ENCODE measurements at regions not wholly inside any gene's neighbourhood (a gene's known extent, or its start where the extent isn't known, plus 50 kb on each side); places are given as distances from the start of the nearest gene placed in this dataset.

GRCh38 chr4:59823311-59823710 is 1376.8 kb upstream of the ADGRL3 start:
- Histone ChIP-seq H3K9me3 (no peaks in the 10 kb centered on the region), H3K4me1 (no peaks in the 10 kb centered on the region), H3K4me3 (no peak overlapping the region), H3K27ac (no peak overlapping the region), H3K36me3 (no peaks in the 10 kb centered on the region), H3K27me3 (no peaks in the 10 kb centered on the region)
- ATAC-seq (no peak), DNase-seq (no peak)
- intact Hi-C loops (cut with DNase I) = no loop called here
- no peak for TF ChIP-seq CTCF (IDR thresholded peaks at IDR 0.05)

GRCh38 chr4:59825104-59825503 is 1375.0 kb upstream of the ADGRL3 start:
- no peaks in the 10 kb centered on the region for H3K36me3 ChIP-seq
- ATAC-seq (no peak), DNase-seq (no peak)
- H3K9me3 ChIP-seq = no peaks in the 10 kb centered on the region
- intact Hi-C loops (cut with DNase I) = no loop called here
- TF ChIP-seq CTCF (IDR thresholded peaks at IDR 0.05) = no peak
- H3K4me1 ChIP-seq = no peaks in the 10 kb centered on the region
- H3K27me3 ChIP-seq = no peaks in the 10 kb centered on the region
- no peak overlapping the region for H3K4me3 ChIP-seq
- no peak overlapping the region for H3K27ac ChIP-seq

GRCh38 chr4:59831746-59832145 is 1368.4 kb upstream of the ADGRL3 start:
- no peak for TF ChIP-seq CTCF (IDR thresholded peaks at IDR 0.05)
- intact Hi-C loops (cut with DNase I) = no loop called here

GRCh38 chr4:59834943-59835342 is 1365.2 kb upstream of the ADGRL3 start:
- TF ChIP-seq CTCF (IDR thresholded peaks at IDR 0.05) = no peak
- Histone ChIP-seq H3K4me3 (no peak overlapping the region), H3K36me3 (no peaks in the 10 kb centered on the region), H3K27me3 (no peaks in the 10 kb centered on the region), H3K27ac (no peak overlapping the region), H3K9me3 (no peaks in the 10 kb centered on the region), H3K4me1 (no peaks in the 10 kb centered on the region)
- intact Hi-C loops (cut with DNase I) = no loop called here
- DNase-seq (no peak), ATAC-seq (no peak)

More at GRCh38 chr4:59831746-59832145, 1368.4 kb upstream of the ADGRL3 start:
- no peaks in the 10 kb centered on the region for H3K27me3 ChIP-seq
- H3K27ac ChIP-seq = no peak overlapping the region
- H3K9me3 ChIP-seq = no peaks in the 10 kb centered on the region
- no peak overlapping the region for H3K4me3 ChIP-seq
- H3K36me3 ChIP-seq = no peaks in the 10 kb centered on the region
- no peaks in the 10 kb centered on the region for H3K4me1 ChIP-seq
- DNase-seq (no peak), ATAC-seq (no peak)

GRCh38 chr4:59837751-59838150 is 1362.4 kb upstream of the ADGRL3 start:
- no peaks in the 10 kb centered on the region for H3K36me3 ChIP-seq
- TF ChIP-seq CTCF (IDR thresholded peaks at IDR 0.05) = no peak
- H3K4me1 ChIP-seq = no peaks in the 10 kb centered on the region
- no peak overlapping the region for H3K4me3 ChIP-seq
- no peak overlapping the region for H3K27ac ChIP-seq
- intact Hi-C loops (cut with DNase I) = no loop called here
- H3K9me3 ChIP-seq = no peaks in the 10 kb centered on the region
- DNase-seq (no peak), ATAC-seq (no peak)
- H3K27me3 ChIP-seq = no peaks in the 10 kb centered on the region

GRCh38 chr4:59838236-59838635 is 1361.9 kb upstream of the ADGRL3 start:
- no peak overlapping the region for H3K4me3 ChIP-seq
- no peak for TF ChIP-seq CTCF (IDR thresholded peaks at IDR 0.05)

More at GRCh38 chr4:59838236-59838635, 1361.9 kb upstream of the ADGRL3 start:
- no peaks in the 10 kb centered on the region for H3K4me1 ChIP-seq
- H3K9me3 ChIP-seq = no peaks in the 10 kb centered on the region
- H3K36me3 ChIP-seq = no peaks in the 10 kb centered on the region
- DNase-seq (no peak), ATAC-seq (no peak)
- H3K27me3 ChIP-seq = no peaks in the 10 kb centered on the region
- H3K27ac ChIP-seq = no peak overlapping the region
- intact Hi-C loops (cut with DNase I) = no loop called here
